H1 (cell line): ENCODE measurements at regions not wholly inside any gene's neighbourhood (a gene's known extent, or its start where the extent isn't known, plus 50 kb on each side); places are given as distances from the start of the nearest gene placed in this dataset.

ENCODE experiments used
- CTCF ChIA-PET: fragments of 300-600 bp; sonication (Branson Sonifier 250); formaldehyde crosslinking; loops from one replicate; lab custom pipeline; 2021; ENCODE audit not compliant: partially characterized antibody; lab: Charles Lee
- POLR2A ChIA-PET: fragments of 300-600 bp; sonication (Branson Sonifier 250); formaldehyde crosslinking; loops from one replicate; lab custom pipeline; 2021; ENCODE audit warnings: inconsistent platforms; ENCODE audit not compliant: partially characterized antibody; lab: Charles Lee
- DNase-seq, 2 experiments: peaks; one replicate each; pipeline versions ENCODE4 v3.0.0 to v3.0.0-alpha.2; 2010 to 2022; ENCODE audit warnings: low spot score in 2 of 2, low read depth in 1 of 2, mixed read lengths in 1 of 2
- FAIRE-seq: peaks from 2 replicates; lab custom pipeline; 2011; peaks lifted over from hg19 to GRCh38; lab: Jason Lieb, UNC
- H2AFZ ChIP-seq: 2 replicates; pipeline ENCODE4 v1.8.1; 2012; ENCODE audit warnings: low read length, inconsistent platforms
- H2AK5ac ChIP-seq: 2 replicates; pipeline ENCODE4 v1.6.1; 2013; ENCODE audit warnings: low read depth, low read length
- H2BK120ac ChIP-seq: replicated peaks from 2 replicates; pipeline ENCODE3; 2013; ENCODE audit warnings: low read depth, low read length, inconsistent platforms
- H2BK12ac ChIP-seq: 2 replicates; pipeline ENCODE4 v1.6.1; 2013; ENCODE audit warnings: low read depth, low read length
- H2BK15ac ChIP-seq: 2 replicates; pipeline ENCODE4 v1.6.1; 2013; ENCODE audit warnings: low read length
- H2BK20ac ChIP-seq: 2 replicates; pipeline ENCODE4 v1.6.1; 2013; ENCODE audit warnings: low read length
- H2BK5ac ChIP-seq: 2 replicates; pipeline ENCODE4 v1.6.1; 2013; ENCODE audit warnings: low read depth, low read length
- H3K14ac ChIP-seq: 2 replicates; pipeline ENCODE4 v1.6.1; 2013; ENCODE audit warnings: inconsistent platforms; ENCODE audit not compliant: insufficient read length
- H3K18ac ChIP-seq: 2 replicates; pipeline ENCODE4 v1.6.1; 2013; ENCODE audit warnings: low read length; ENCODE audit errors: extremely low read depth
- H3K23ac ChIP-seq: 2 replicates; pipeline ENCODE4 v1.6.1; 2013; ENCODE audit warnings: inconsistent platforms; ENCODE audit not compliant: insufficient read length
- H3K23me2 ChIP-seq: 2 replicates; pipeline ENCODE4 v1.6.1; 2013; ENCODE audit warnings: low read depth, low read length
- H3K27ac ChIP-seq: 2 replicates; pipeline ENCODE4 v1.6.1; 2011; ENCODE audit warnings: low read depth, low read length, inconsistent platforms
- H3K27me3 ChIP-seq, 4 experiments: replicated peaks in 1 of 4; 1 replicate in 1 of 4; 2 replicates in 3 of 4; pipeline versions ENCODE4 v1.6.1 to v1.8.1; 2011 to 2013; ENCODE audit warnings: low read length in 3 of 4, mild to moderate bottlenecking in 3 of 4, inconsistent platforms in 2 of 4, mixed read lengths in 2 of 4, moderate library complexity in 1 of 4; ENCODE audit not compliant: control insufficient read depth in 3 of 4, insufficient read depth in 3 of 4; ENCODE audit errors: extremely low read depth in 1 of 4
- H3K36me3 ChIP-seq, 4 experiments: 2 replicates each; pipeline versions ENCODE4 v1.6.1 to v1.8.1; 2011 to 2013; ENCODE audit warnings: mild to moderate bottlenecking in 4 of 4, low read length in 3 of 4, moderate library complexity in 2 of 4, control low read depth in 1 of 4, inconsistent platforms in 1 of 4; ENCODE audit not compliant: insufficient read depth in 4 of 4, control insufficient read depth in 2 of 4
- H3K4ac ChIP-seq: replicated peaks from 2 replicates; pipeline ENCODE3; 2013; ENCODE audit warnings: low read length, low read depth, mixed read lengths, inconsistent platforms; ENCODE audit not compliant: insufficient read length
- H3K4me1 ChIP-seq, 4 experiments: replicated peaks in 1 of 4; 1 replicate in 1 of 4; 2 replicates in 3 of 4; pipeline versions ENCODE4 v1.6.1 to v1.8.1; 2011 to 2013; ENCODE audit warnings: low read length in 3 of 4, inconsistent platforms in 2 of 4, mixed read lengths in 1 of 4; ENCODE audit not compliant: insufficient read depth in 4 of 4, control insufficient read depth in 3 of 4
- H3K4me2 ChIP-seq, 2 experiments: 2 replicates each; pipeline versions ENCODE4 v1.6.1 to v1.8.1; 2011 to 2013; ENCODE audit warnings: low read depth in 2 of 2, low read length in 2 of 2, control low read depth in 1 of 2, inconsistent platforms in 1 of 2, mild to moderate bottlenecking in 1 of 2; ENCODE audit not compliant: insufficient read depth in 1 of 2
- H3K4me3 ChIP-seq, 4 experiments: fragments of 200-600, 300-600 bp in 1 of 4; sonication (generic), shearing (Covaris generic), sonication (Bioruptor Twin) in 1 of 4; 2 replicates each; pipeline versions ENCODE4 v1.5.1 to v1.8.1; 2011 to 2016; ENCODE audit warnings: low read length in 4 of 4, low read depth in 3 of 4, control low read depth in 2 of 4, inconsistent platforms in 2 of 4, mild to moderate bottlenecking in 2 of 4, mixed read lengths in 1 of 4, moderate library complexity in 1 of 4; ENCODE audit not compliant: insufficient read depth in 2 of 4; ENCODE audit errors: extremely low read depth in 1 of 4
- H3K56ac ChIP-seq: replicated peaks from 2 replicates; pipeline ENCODE3; 2013; ENCODE audit warnings: low read depth, mild to moderate bottlenecking, mixed read lengths, low read length, inconsistent platforms; ENCODE audit not compliant: insufficient read length
- H3K79me1 ChIP-seq: 2 replicates; pipeline ENCODE4 v1.6.1; 2013; ENCODE audit warnings: low read depth, low read length, control low read depth
- H3K79me2 ChIP-seq, 2 experiments: 2 replicates each; pipeline versions ENCODE4 v1.6.1 to v1.8.1; 2012 to 2013; ENCODE audit warnings: low read length in 2 of 2, mild to moderate bottlenecking in 2 of 2, inconsistent platforms in 1 of 2; ENCODE audit not compliant: insufficient read depth in 2 of 2, control insufficient read depth in 1 of 2
- H3K9ac ChIP-seq, 4 experiments: replicated peaks in 1 of 4; 1 replicate in 1 of 4; 2 replicates in 3 of 4; pipeline versions ENCODE4 v1.6.1 to v1.8.1; 2011 to 2013; ENCODE audit warnings: low read depth in 3 of 4, low read length in 3 of 4, control low read depth in 2 of 4, mild to moderate bottlenecking in 2 of 4, moderate library complexity in 2 of 4, inconsistent platforms in 1 of 4; ENCODE audit errors: extremely low read depth in 1 of 4
- H3K9me3 ChIP-seq, 2 experiments: 2 replicates each; pipeline versions ENCODE4 v1.6.1 to v1.8.1; 2012 to 2013; ENCODE audit warnings: mild to moderate bottlenecking in 2 of 2, moderate library complexity in 2 of 2, control low read depth in 1 of 2, inconsistent platforms in 1 of 2, low read depth in 1 of 2, low read length in 1 of 2, mixed read lengths in 1 of 2; ENCODE audit not compliant: insufficient read depth in 2 of 2
- H4K20me1 ChIP-seq, 2 experiments: replicated peaks in 1 of 2; 2 replicates each; pipeline versions ENCODE3 to v1.8.1; 2011 to 2013; ENCODE audit warnings: inconsistent platforms in 2 of 2, low read length in 2 of 2, mild to moderate bottlenecking in 1 of 2; ENCODE audit not compliant: insufficient read depth in 2 of 2, control insufficient read depth in 1 of 2
- H4K5ac ChIP-seq: 2 replicates; pipeline ENCODE4 v1.6.1; 2013; ENCODE audit warnings: low read length, low read depth, mixed read lengths, inconsistent platforms; ENCODE audit not compliant: insufficient read length
- H4K8ac ChIP-seq: 2 replicates; pipeline ENCODE4 v1.8.0; 2013; ENCODE audit warnings: mild to moderate bottlenecking, moderate library complexity, low read length, inconsistent platforms; ENCODE audit not compliant: insufficient read depth; ENCODE audit errors: extremely low read depth
- H4K91ac ChIP-seq: replicated peaks from 2 replicates; pipeline ENCODE3; 2013; ENCODE audit warnings: low read length, mixed read lengths, inconsistent platforms; ENCODE audit not compliant: insufficient read length
- CBX5 ChIP-seq: fragments of 300-800, 300-1000 bp; sonication (generic); IDR thresholded peaks from 2 replicates; pipeline ENCODE4 v1.7.1; 2016; ENCODE audit warnings: antibody characterized with exemption, low read length, low read depth
- CHD2 ChIP-seq: IDR thresholded peaks from 2 replicates; pipeline ENCODE4 v1.6.1; 2012; ENCODE audit warnings: low read length, improper control_type of control experiment
- CREB1 ChIP-seq: IDR thresholded peaks from 2 replicates; pipeline ENCODE4 v1.6.1; 2012; ENCODE audit warnings: inconsistent platforms
- KDM1A ChIP-seq: fragments of 200-600, 300-600 bp; sonication (generic); IDR thresholded peaks from 2 replicates; pipeline ENCODE4 v1.7.1; 2016; ENCODE audit warnings: mild to moderate bottlenecking, low read length, borderline replicate concordance
- NANOG ChIP-seq: IDR thresholded peaks from 2 replicates; pipeline ENCODE4 v1.6.1; 2011; ENCODE audit warnings: low read length, low read depth, mild to moderate bottlenecking, inconsistent platforms; ENCODE audit not compliant: insufficient read depth, poor library complexity, severe bottlenecking
- POLR2A ChIP-seq, 2 experiments: IDR thresholded peaks; 1 replicate in 1 of 2; 2 replicates in 1 of 2; pipeline ENCODE4 v1.6.1; 2011; ENCODE audit warnings: low read depth in 2 of 2, low read length in 2 of 2, mild to moderate bottlenecking in 2 of 2; ENCODE audit errors: control extremely low read depth in 1 of 2
- RXRA ChIP-seq: IDR thresholded peaks from 2 replicates; pipeline ENCODE4 v1.6.1; 2011; ENCODE audit warnings: low read depth, mild to moderate bottlenecking, low read length, moderate library complexity; ENCODE audit not compliant: insufficient read depth
- SP1 ChIP-seq: IDR thresholded peaks from 2 replicates; pipeline ENCODE4 v1.6.1; 2011; ENCODE audit warnings: low read depth, low read length
- SUZ12 ChIP-seq: fragments of 200-600 bp; sonication (generic); IDR thresholded peaks from 2 replicates; pipeline ENCODE4 v1.6.1; 2012; ENCODE audit warnings: mild to moderate bottlenecking, inconsistent platforms, low read length, moderate library complexity, mixed read lengths
- TAF7 ChIP-seq: optimal IDR thresholded peaks from 2 replicates; pipeline ENCODE3; 2011; ENCODE audit warnings: low read depth, mild to moderate bottlenecking, inconsistent platforms, low read length, moderate library complexity, borderline replicate concordance
- TCF12 ChIP-seq: IDR thresholded peaks from 2 replicates; pipeline ENCODE4 v1.6.1; 2011; ENCODE audit warnings: low read depth, mild to moderate bottlenecking, low read length
- WGBS, 2 experiments: shearing (Covaris generic) in 1 of 2; methylation state at CpG; one replicate each; pipeline versions ENCODE4 v1.1.6 to v1.1.7; 2013 to 2015; ENCODE audit warnings: low lambda C conversion rate in 2 of 2, mixed read lengths in 2 of 2, inconsistent platforms in 1 of 2, low coverage in 1 of 2, missing lambda C conversion rate in 1 of 2; ENCODE audit not compliant: insufficient replicate concordance in 2 of 2, insufficient coverage in 1 of 2, insufficient read length in 1 of 2; ENCODE audit errors: extremely low coverage in 1 of 2, missing lambda C conversion rate in 1 of 2; 5-methylcytosine and 5-hydroxymethylcytosine counted together
- TF ChIP-seq, protein P1 (sequence below): IDR thresholded peaks from 2 replicates; pipeline ENCODE4 v1.6.1; 2012; ENCODE audit warnings: low read length, inconsistent platforms

- Histone ChIP-seq H3K36me3 (no peaks in the 10 kb centered on the region), H3K27ac (no peak overlapping the region), H2BK20ac (no peak overlapping the region), H3K14ac (no peak overlapping the region), H2AFZ (no peak overlapping the region), H3K79me1 (no peaks in the 10 kb centered on the region), H2BK12ac (no peak overlapping the region), H3K56ac (no peak overlapping the region), H3K4me3 (no peak overlapping the region), H3K18ac (no peak overlapping the region), H2AK5ac (no peak overlapping the region), H4K20me1 (no peaks in the 10 kb centered on the region), H3K23ac (no peak overlapping the region), H3K9ac (no peak overlapping the region), H3K79me2 (no peaks in the 10 kb centered on the region), H3K4me2 (no peak overlapping the region), H2BK15ac (no peak overlapping the region), H2BK120ac (no peak overlapping the region), H2BK5ac (no peak overlapping the region), H3K4ac (no peak overlapping the region), H3K4me1 (peaks cover 0 to 4% (median 2%) of the 10 kb centered on the region in 4 experiments; a peak in 4 of 7 replicates), H4K91ac (no peak overlapping the region), H3K27me3 (no peaks in the 10 kb centered on the region), H4K5ac (no peak overlapping the region), H3K23me2 (no peaks in the 10 kb centered on the region), H4K8ac (no peak overlapping the region), H3K9me3 (no peaks in the 10 kb centered on the region)
- CTCF ChIA-PET: interaction anchor here (0.6 to 7.8 kb wide), 8 partner anchors 11 to 1117 kb away, joined by 3 to 61 read pairs (median 4); no protein-coding TSS in a partner anchor
- 79% methylated on average over 9 of the region's 9 CpGs; no CpG with 5 or more reads in 1 of the 2 experiments for WGBS, 2 experiments
- DNase-seq: no peak
- no peak for FAIRE-seq
- POLR2A ChIA-PET: no interaction called here
- no peak for TF ChIP-seq SUZ12
- TF ChIP-seq TAF7: no peak
- TF ChIP-seq, protein P1, sequence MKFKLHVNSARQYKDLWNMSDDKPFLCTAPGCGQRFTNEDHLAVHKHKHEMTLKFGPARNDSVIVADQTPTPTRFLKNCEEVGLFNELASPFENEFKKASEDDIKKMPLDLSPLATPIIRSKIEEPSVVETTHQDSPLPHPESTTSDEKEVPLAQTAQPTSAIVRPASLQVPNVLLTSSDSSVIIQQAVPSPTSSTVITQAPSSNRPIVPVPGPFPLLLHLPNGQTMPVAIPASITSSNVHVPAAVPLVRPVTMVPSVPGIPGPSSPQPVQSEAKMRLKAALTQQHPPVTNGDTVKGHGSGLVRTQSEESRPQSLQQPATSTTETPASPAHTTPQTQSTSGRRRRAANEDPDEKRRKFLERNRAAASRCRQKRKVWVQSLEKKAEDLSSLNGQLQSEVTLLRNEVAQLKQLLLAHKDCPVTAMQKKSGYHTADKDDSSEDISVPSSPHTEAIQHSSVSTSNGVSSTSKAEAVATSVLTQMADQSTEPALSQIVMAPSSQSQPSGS: no peak
- no peak for TF ChIP-seq CBX5
- no peak for TF ChIP-seq TCF12
- TF ChIP-seq NANOG: no peak
- TF ChIP-seq RXRA: no peak
- TF ChIP-seq KDM1A: no peak
- no peak for TF ChIP-seq CREB1
- TF ChIP-seq CHD2: no peak
- TF ChIP-seq POLR2A (IDR thresholded peaks at IDR 0.05; ENCODE audit: control extremely low read depth in 1 of 2, low read depth in 2 of 2, low read length in 2 of 2): no peak
- TF ChIP-seq SP1: no peak
Observed at GRCh38 chr9:109956717-109957440, 176.9 kb downstream of the PALM2AKAP2 start.
